ENCODE measurements at regions not wholly inside any gene's neighbourhood (a gene's known extent, or its start where the extent isn't known, plus 50 kb on each side); places are given as distances from the start of the nearest gene placed in this dataset.

DNA sequence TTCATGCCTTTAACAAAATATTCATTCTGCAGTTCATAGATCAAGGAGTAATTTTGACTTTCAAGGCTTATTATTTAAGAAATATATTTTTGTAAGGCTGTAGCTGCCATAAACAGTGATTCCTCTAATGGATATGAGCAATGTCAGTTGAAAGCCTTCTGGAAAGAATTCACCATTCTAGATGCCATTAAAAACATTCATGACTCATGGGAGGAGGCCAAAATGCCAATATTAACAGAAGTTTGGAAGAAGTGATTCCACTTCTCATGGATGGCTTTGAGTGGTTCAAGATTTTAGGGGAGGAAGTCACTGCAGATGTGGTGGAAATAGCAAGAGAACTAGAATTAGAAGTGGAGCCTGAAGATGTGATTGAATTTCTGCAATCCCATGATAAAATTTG, 229.1 kb downstream of the DEPDC1B start:
- no peak for TF ChIP-seq POLR2A (IDR thresholded peaks at IDR 0.05; ENCODE audit: low read length)
- no peak for TF ChIP-seq GATA1 (IDR thresholded peaks at IDR 0.05; ENCODE audit: low read depth, low read length)

Measured in erythroblast (primary cell).